Sigmoid colon (tissue), 6 donors: ENCODE measurements at regions not wholly inside any gene's neighbourhood (a gene's known extent, or its start where the extent isn't known, plus 50 kb on each side); places are given as distances from the start of the nearest gene placed in this dataset.

Experiments used
- DNase-seq: peaks from one replicate; pipeline ENCODE4 v3.0.0-alpha.2; 2019
- H3K27ac ChIP-seq, 4 donors: fragments of 200-600 bp; sonication (generic); one replicate each; pipeline ENCODE4 v1.5.1; 2016 to 2019; ENCODE audit warnings: mild to moderate bottlenecking in 1 of 4
- H3K27me3 ChIP-seq, 3 donors: fragments of 200-600 bp; sonication (generic); one replicate each; pipeline ENCODE4 v1.5.1; 2019; ENCODE audit warnings: mild to moderate bottlenecking in 1 of 3
- H3K36me3 ChIP-seq, 4 donors: fragments of 200-600 bp; sonication (generic); one replicate each; pipeline ENCODE4 v1.5.1; 2016 to 2019
- H3K4me1 ChIP-seq, 4 donors: fragments of 200-600 bp; sonication (generic); one replicate each; pipeline ENCODE4 v1.5.1; 2017 to 2019
- H3K4me3 ChIP-seq, 4 donors: fragments of 200-600 bp; sonication (generic); one replicate each; pipeline ENCODE4 v1.5.1; 2017 to 2019; ENCODE audit warnings: mild to moderate bottlenecking in 2 of 4, moderate library complexity in 1 of 4
- H3K9me3 ChIP-seq, 4 donors: fragments of 200-600 bp in 3 of 4; sonication (generic) in 3 of 4; one replicate each; pipeline versions ENCODE4 v1.5.1 to v1.6.1; 2013 to 2019
- EP300 ChIP-seq, 4 donors: sonication (generic); formaldehyde crosslinking; IDR thresholded peaks; one replicate each; pipeline ENCODE4 v1.6.1; 2017; ENCODE audit warnings: antibody characterized with exemption in 4 of 4
- POLR2A ChIP-seq, 2 donors: fragments of 450-650 bp; IDR thresholded peaks; one replicate each; pipeline ENCODE4 v1.6.1; 2016; ENCODE audit warnings: antibody characterized with exemption in 2 of 2, mild to moderate bottlenecking in 2 of 2, moderate library complexity in 2 of 2
- POLR2AphosphoS5 ChIP-seq, 4 donors: sonication (generic); formaldehyde crosslinking; IDR thresholded peaks; one replicate each; pipeline ENCODE4 v1.6.1; 2017; ENCODE audit warnings: antibody characterized with exemption in 4 of 4
- WGBS, 2 donors: extraction: QIAGEN DNeasy Blood & Tissue Kit; methylation state at CpG; one replicate each; pipeline ENCODE4 v1.1.7; 2013; 5-methylcytosine and 5-hydroxymethylcytosine counted together
- intact Hi-C: fragments of 100-400 bp; cut with DNase I; formaldehyde crosslinking; loops from one replicate; pipeline ENCODE4 v1.15.1; 2023
- TF ChIP-seq, protein P1 (sequence below), 4 experiments: fragments of 450-650 bp in 3 of 4; fragments of 200-600 bp in 1 of 4; IDR thresholded peaks; one replicate each; pipeline ENCODE4 v1.5.1; 2016 to 2019; ENCODE audit warnings: antibody characterized with exemption in 4 of 4, mild to moderate bottlenecking in 3 of 4, moderate library complexity in 2 of 4
- donor health status: healthy with polysubstance abuse.
- donor health status: healthy.

DNA sequence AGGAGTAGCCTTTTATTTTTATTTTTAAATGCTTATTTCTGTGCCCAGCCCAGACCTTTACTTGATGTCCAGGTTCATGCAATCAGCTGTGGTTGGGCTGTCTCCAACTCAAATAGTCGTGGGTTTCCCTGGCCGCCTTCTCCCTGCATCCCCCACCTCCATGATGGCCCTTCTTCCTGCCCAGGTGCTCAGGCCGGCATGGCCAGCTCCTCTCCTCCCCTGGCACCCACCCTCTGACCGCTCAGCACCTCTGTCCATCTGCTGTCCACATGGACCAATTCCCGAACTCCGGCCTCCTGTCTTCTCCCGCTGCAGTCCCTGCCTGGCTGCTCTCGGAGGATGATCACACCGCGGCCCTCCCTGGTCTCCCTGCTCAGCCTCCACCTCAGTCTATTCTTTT is 81.2 kb upstream of the SULF2 start:
- no peak for DNase-seq
- Histone ChIP-seq H3K4me1 (no peaks in the 10 kb centered on the region), H3K4me3 (no peak overlapping the region), H3K9me3 (no peaks in the 10 kb centered on the region), H3K27me3 (no peaks in the 10 kb centered on the region), H3K27ac (no peak overlapping the region), H3K36me3 (no peaks in the 10 kb centered on the region)
- intact Hi-C loops, result no loop called here
- WGBS, 2 donors, result 84 to 91% methylated on average over 10 of the region's 10 CpGs
- TF ChIP-seq POLR2A (IDR thresholded peaks at IDR 0.05) (no peak), POLR2AphosphoS5 (IDR thresholded peaks at IDR 0.05) (no peak), EP300 (IDR thresholded peaks at IDR 0.05) (no peak)
- TF ChIP-seq, protein P1, sequence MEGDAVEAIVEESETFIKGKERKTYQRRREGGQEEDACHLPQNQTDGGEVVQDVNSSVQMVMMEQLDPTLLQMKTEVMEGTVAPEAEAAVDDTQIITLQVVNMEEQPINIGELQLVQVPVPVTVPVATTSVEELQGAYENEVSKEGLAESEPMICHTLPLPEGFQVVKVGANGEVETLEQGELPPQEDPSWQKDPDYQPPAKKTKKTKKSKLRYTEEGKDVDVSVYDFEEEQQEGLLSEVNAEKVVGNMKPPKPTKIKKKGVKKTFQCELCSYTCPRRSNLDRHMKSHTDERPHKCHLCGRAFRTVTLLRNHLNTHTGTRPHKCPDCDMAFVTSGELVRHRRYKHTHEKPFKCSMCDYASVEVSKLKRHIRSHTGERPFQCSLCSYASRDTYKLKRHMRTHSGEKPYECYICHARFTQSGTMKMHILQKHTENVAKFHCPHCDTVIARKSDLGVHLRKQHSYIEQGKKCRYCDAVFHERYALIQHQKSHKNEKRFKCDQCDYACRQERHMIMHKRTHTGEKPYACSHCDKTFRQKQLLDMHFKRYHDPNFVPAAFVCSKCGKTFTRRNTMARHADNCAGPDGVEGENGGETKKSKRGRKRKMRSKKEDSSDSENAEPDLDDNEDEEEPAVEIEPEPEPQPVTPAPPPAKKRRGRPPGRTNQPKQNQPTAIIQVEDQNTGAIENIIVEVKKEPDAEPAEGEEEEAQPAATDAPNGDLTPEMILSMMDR (IDR thresholded peaks at IDR 0.05), result no peak

DNA sequence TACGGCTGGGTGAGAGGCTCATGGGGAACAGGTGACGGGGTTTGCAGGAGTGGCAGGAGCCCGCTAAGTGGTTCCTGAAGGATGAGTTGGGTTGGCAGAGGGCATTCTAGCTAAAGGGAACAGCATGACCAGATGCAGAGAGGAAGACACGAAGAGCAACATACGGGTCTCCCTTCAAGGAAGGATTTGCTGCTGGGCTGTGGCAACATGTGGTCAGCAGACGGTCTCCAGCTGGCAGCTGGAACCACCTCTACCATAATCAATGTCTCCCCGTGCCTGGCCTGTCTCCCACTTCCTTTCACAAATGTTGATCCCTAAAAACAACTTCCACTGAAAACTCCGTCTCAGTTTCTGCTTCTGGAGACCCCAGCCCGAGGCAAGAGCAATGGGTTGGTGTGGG is 80.6 kb upstream of the SULF2 start:
- H3K4me1 ChIP-seq, result no peaks in the 10 kb centered on the region
- H3K27ac ChIP-seq, result no peak overlapping the region
- intact Hi-C loops, result no loop called here
- H3K36me3 ChIP-seq, result no peaks in the 10 kb centered on the region
- WGBS, 2 donors, result 73% methylated on average over 9 of the region's 9 CpGs
- H3K27me3 ChIP-seq, result no peaks in the 10 kb centered on the region
- TF ChIP-seq, protein P1 (IDR thresholded peaks at IDR 0.05), result no peak
- TF ChIP-seq EP300 (IDR thresholded peaks at IDR 0.05), result no peak
- TF ChIP-seq POLR2A (IDR thresholded peaks at IDR 0.05), result no peak
- TF ChIP-seq POLR2AphosphoS5 (IDR thresholded peaks at IDR 0.05), result no peak
- no peaks in the 10 kb centered on the region for H3K9me3 ChIP-seq
- DNase-seq, result no peak
- H3K4me3 ChIP-seq, result no peak overlapping the region

DNA sequence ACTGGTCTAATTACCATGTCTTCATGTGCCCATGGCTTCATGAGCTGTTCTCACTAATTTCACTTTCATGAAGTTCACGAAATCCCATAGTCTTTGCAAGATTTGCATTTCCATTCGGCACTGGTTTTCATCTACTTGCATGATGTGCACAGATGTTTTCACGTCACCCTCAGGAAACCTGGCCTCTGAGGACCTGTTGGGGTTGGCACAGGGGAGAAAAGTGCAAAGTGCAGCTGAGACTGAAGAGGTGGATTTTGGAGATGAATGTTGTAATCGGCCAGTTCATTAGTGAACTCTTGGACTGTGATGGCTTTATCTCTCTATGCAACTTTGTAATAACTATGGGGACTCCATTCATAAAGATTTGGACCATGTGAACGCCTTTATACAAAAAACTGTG is 80.2 kb upstream of the SULF2 start:
- Histone ChIP-seq H3K4me1 (no peaks in the 10 kb centered on the region), H3K36me3 (no peaks in the 10 kb centered on the region), H3K27me3 (no peaks in the 10 kb centered on the region), H3K27ac (no peak overlapping the region), H3K9me3 (no peaks in the 10 kb centered on the region), H3K4me3 (no peak overlapping the region)
- WGBS, 2 donors, result 59 to 63% methylated on average over 5 of the region's 5 CpGs
- TF ChIP-seq POLR2AphosphoS5 (IDR thresholded peaks at IDR 0.05) (no peak), POLR2A (IDR thresholded peaks at IDR 0.05) (no peak), EP300 (IDR thresholded peaks at IDR 0.05) (no peak)
- TF ChIP-seq, protein P1 (IDR thresholded peaks at IDR 0.05), result no peak
- DNase-seq, result no peak
- intact Hi-C loops, result no loop called here

DNA sequence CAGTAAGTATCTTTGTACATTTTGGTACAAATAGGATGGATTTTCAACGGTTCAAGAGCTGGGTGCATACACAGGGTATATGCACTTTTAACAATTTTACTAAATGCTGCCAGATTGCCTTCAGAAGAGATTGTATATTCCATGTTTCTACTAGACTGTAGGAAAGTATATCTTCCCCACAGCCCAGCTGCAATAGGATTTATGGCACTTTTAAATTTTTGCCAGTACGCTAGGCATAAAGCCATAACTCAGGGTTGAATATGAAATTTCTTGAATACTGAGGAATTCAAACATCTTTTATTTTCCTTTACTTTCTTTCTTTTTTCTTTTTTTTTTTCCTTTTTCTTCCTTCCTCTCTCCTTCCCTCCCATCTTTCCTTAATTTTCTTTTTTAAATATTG is 78.7 kb upstream of the SULF2 start:
- DNase-seq, result no peak
- no peaks in the 10 kb centered on the region for H3K36me3 ChIP-seq
- no peak overlapping the region for H3K27ac ChIP-seq
- 64 to 68% methylated on average over 2 of the region's 2 CpGs for WGBS, 2 donors
- no peak overlapping the region for H3K4me3 ChIP-seq
- TF ChIP-seq, protein P1 (IDR thresholded peaks at IDR 0.05), result no peak
- TF ChIP-seq POLR2A (IDR thresholded peaks at IDR 0.05) (no peak), POLR2AphosphoS5 (IDR thresholded peaks at IDR 0.05) (no peak), EP300 (IDR thresholded peaks at IDR 0.05) (no peak)
- no peaks in the 10 kb centered on the region for H3K9me3 ChIP-seq
- no peaks in the 10 kb centered on the region for H3K27me3 ChIP-seq
- no peaks in the 10 kb centered on the region for H3K4me1 ChIP-seq
- intact Hi-C loops, result no loop called here

DNA sequence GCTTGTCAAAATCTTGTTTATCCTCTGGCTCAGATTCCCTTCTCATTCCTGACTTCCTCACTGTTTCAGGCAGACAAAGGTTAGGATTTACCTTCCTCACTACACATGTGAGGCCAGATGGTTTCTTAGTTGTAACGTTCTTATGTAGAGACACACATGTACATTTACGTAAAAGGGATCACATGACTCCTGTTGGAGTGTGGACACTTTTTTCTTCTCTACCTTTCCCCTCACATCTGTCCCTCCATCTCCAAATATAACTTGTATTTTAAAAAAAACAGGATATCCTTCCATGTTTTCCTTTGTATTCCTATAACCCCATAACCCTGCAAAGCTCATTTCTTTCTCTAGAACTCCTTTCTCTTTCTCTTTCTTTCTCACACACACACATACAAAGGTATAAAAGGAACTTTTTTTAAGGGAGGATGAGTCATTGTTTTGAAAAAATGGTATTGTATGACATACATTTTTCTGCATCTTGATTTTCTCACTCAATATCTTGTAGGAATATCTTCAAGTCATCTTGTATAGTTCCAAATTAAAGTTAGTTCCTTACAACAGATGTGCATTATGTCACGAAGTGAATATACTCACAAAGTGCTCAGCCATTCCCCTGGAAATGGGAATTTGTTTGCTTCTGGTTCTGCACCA is 78.2 kb upstream of the SULF2 start:
- DNase-seq, result no peak
- Histone ChIP-seq H3K4me3 (no peak overlapping the region), H3K4me1 (peaks cover 0 to 1% (median under 1%) of the 10 kb centered on the region in 4 donors), H3K27ac (no peak overlapping the region), H3K27me3 (no peaks in the 10 kb centered on the region), H3K36me3 (no peaks in the 10 kb centered on the region), H3K9me3 (no peaks in the 10 kb centered on the region)
- WGBS, 2 donors, result 74 to 82% methylated on average over 3 of the region's 3 CpGs
- TF ChIP-seq POLR2A (IDR thresholded peaks at IDR 0.05) (no peak), EP300 (IDR thresholded peaks at IDR 0.05) (no peak), POLR2AphosphoS5 (IDR thresholded peaks at IDR 0.05) (no peak)
- TF ChIP-seq, protein P1 (IDR thresholded peaks at IDR 0.05), result no peak
- intact Hi-C loops, result no loop called here
